ENCODE measurements at regions not wholly inside any gene's neighbourhood (a gene's known extent, or its start where the extent isn't known, plus 50 kb on each side); places are given as distances from the start of the nearest gene placed in this dataset.

- H4K5ac ChIP-seq (ENCODE audit: insufficient read length, low read depth, low read length) = no peak overlapping the region
- H3K9ac ChIP-seq (ENCODE audit: extremely low read depth, insufficient read length, low read length) = no peak overlapping the region
- no peaks in the 10 kb centered on the region for H4K20me1 ChIP-seq (ENCODE audit: control insufficient read depth, insufficient read depth, insufficient read length)
- peak overlapping the region; percentile 44; the same call in 1 of the 2 replicates for H3K14ac ChIP-seq (ENCODE audit: insufficient read depth, low read length)
- H2BK120ac ChIP-seq (ENCODE audit: low read depth, low read length, poor library complexity, severe bottlenecking) = no peak overlapping the region
- no CpG with 5 or more reads among the region's 14 CpGs for WGBS (ENCODE audit: extremely low coverage, insufficient read length, low lambda C conversion rate)
- H3K18ac ChIP-seq (ENCODE audit: insufficient read length, low read depth, low read length) = peak overlapping the region; percentile 49
- H2BK5ac ChIP-seq (ENCODE audit: insufficient read length, low read length) = no peak overlapping the region
- H2BK15ac ChIP-seq (ENCODE audit: low read depth, low read length) = no peak overlapping the region
- peaks cover 2% of the 10 kb centered on the region; the same call in 1 of the 2 replicates for H3K27me3 Mint-ChIP-seq (ENCODE audit: low read depth)
- H3K27me3 ChIP-seq (ENCODE audit: insufficient read depth, low read length) = no peaks in the 10 kb centered on the region
- no peaks in the 10 kb centered on the region for H3K79me2 ChIP-seq (ENCODE audit: insufficient read depth, low read length)
- no peak for DNase-seq
- H2BK12ac ChIP-seq (ENCODE audit: insufficient read length, low read depth, low read length) = no peak overlapping the region
- H3K4me1 ChIP-seq (ENCODE audit: insufficient read depth, low read length) = peaks cover 10% of the 10 kb centered on the region; the same call in 1 of the 2 replicates
- H3K36me3 Mint-ChIP-seq (ENCODE audit: insufficient read depth in 1 of 3, low read depth in 3 of 3) = no peaks in the 10 kb centered on the region; a peak in 1 of 7 replicates
- no peak overlapping the region for H2BK20ac ChIP-seq (ENCODE audit: low read depth, low read length, poor library complexity, severe bottlenecking)
- peak overlapping the region; percentile 51 for H3K4me2 ChIP-seq (ENCODE audit: insufficient read depth, insufficient read length, low read length)
- no peaks in the 10 kb centered on the region for H3K79me1 ChIP-seq (ENCODE audit: insufficient read depth, low read depth, low read length, poor library complexity, severe bottlenecking)
- no peaks in the 10 kb centered on the region for H3K23me2 ChIP-seq (ENCODE audit: insufficient read length, low read depth, low read length, poor library complexity, severe bottlenecking)
- H3K23ac ChIP-seq (ENCODE audit: insufficient read length, low read depth, low read length) = no peak overlapping the region
- H3T11ph ChIP-seq (ENCODE audit: low read length) = no peak overlapping the region
- peaks cover 49 to 58% of the 10 kb centered on the region in 2 experiments for H3K4me1 Mint-ChIP-seq
- no peaks in the 10 kb centered on the region for H3K9me3 ChIP-seq (ENCODE audit: control insufficient read depth, low read depth, low read length)
- TF ChIP-seq CTCF (conservative IDR thresholded peaks at IDR 0.05) = no peak
- H2AK5ac ChIP-seq (ENCODE audit: insufficient read length, low read length) = no peak overlapping the region
- peak overlapping the region; percentile 88 to 92 (median 91) for H3K27ac Mint-ChIP-seq
- H3K4me3 Mint-ChIP-seq = peak overlapping the region; percentile 46 to 53
- H2AFZ ChIP-seq (ENCODE audit: low read length) = no peak overlapping the region
- no peak overlapping the region for H3K27ac ChIP-seq (ENCODE audit: insufficient read length, low read depth, low read length)
- H3K4ac ChIP-seq (ENCODE audit: low read depth, low read length) = no peak overlapping the region
- no peak overlapping the region for H4K8ac ChIP-seq (replicated peaks; ENCODE audit: insufficient read length, low read depth, low read length)
- H4K91ac ChIP-seq (ENCODE audit: insufficient read length, low read depth, low read length) = no peak overlapping the region
- no peak overlapping the region for H3K56ac ChIP-seq (ENCODE audit: insufficient read length, low read depth, low read length)
- peaks cover 5 to 6% of the 10 kb centered on the region in 2 experiments; a peak in 2 of 5 replicates for H3K9me3 Mint-ChIP-seq
Measured at GRCh38 chr6:10268611-10269310, 146.1 kb downstream of the TFAP2A start.

Measured in H9 (cell line).